ENCODE measurements at regions not wholly inside any gene's neighbourhood (a gene's known extent, or its start where the extent isn't known, plus 50 kb on each side); places are given as distances from the start of the nearest gene placed in this dataset.

DNA sequence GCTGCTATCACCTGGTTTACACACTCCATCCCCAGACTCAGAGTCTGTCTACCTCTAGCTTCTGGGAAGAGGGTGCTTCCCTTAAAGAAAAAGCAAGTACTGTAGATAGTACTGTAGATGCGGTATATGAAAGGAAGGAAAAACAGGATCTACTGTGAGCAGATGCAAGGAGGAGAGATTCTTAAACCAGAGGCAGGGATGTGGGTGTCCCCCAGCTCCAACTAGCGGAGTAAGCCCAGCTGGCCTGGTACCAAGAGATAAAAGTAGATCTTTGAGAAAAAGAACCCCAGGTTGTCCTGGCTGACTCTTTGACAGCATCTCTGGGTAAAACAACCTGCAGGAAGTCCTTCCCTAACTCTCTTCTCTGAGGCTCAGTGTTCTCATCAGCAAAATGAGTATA, 523.7 kb upstream of the PROK2 start:
- TF ChIP-seq, protein P1, sequence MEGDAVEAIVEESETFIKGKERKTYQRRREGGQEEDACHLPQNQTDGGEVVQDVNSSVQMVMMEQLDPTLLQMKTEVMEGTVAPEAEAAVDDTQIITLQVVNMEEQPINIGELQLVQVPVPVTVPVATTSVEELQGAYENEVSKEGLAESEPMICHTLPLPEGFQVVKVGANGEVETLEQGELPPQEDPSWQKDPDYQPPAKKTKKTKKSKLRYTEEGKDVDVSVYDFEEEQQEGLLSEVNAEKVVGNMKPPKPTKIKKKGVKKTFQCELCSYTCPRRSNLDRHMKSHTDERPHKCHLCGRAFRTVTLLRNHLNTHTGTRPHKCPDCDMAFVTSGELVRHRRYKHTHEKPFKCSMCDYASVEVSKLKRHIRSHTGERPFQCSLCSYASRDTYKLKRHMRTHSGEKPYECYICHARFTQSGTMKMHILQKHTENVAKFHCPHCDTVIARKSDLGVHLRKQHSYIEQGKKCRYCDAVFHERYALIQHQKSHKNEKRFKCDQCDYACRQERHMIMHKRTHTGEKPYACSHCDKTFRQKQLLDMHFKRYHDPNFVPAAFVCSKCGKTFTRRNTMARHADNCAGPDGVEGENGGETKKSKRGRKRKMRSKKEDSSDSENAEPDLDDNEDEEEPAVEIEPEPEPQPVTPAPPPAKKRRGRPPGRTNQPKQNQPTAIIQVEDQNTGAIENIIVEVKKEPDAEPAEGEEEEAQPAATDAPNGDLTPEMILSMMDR (IDR thresholded peaks at IDR 0.05; ENCODE audit: control insufficient read depth, insufficient read depth, low read depth, low read length, missing control alignments): no peak
- no peak overlapping the region for H3K4me3 ChIP-seq (ENCODE audit: control insufficient read depth, low read depth, low read length)
- no peak for DNase-seq (ENCODE audit: low read depth)

DNA sequence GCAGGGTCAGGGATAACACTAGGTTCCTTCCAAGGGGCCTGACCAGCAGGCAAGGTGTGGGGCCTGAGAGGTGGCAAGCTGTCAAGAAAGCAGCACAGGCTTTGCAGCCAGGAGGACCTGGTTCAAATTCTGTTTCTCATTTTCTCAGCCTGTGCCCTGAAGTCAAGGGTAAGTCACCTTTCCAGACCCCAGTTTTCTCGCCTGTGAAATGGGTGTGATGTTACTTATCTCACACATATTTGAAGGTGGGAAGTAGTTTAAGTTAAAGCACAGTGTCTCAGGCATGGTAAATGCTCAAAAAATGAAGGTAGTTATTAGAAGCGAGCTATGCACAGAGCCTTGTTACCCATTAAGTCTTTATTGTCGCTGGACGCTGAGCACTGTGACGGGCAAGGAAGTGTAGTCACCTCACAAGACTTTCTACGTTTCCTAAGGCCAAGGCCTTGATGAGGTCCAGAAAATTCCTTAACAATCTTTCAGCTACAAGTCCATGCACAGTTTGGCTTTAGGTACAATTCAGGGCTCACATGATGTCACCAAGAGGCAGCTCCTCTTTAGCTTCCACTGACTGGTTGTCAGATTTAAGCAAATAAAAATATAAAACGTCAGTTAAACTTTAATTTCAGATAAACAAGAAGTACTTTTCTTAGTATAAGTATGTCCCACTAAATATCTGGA, 522.6 kb upstream of the PROK2 start:
- no peak overlapping the region for H3K4me3 ChIP-seq (ENCODE audit: control insufficient read depth, low read depth, low read length)
- TF ChIP-seq, protein P1 (IDR thresholded peaks at IDR 0.05; ENCODE audit: control insufficient read depth, insufficient read depth, low read depth, low read length, missing control alignments): no peak
- DNase-seq (ENCODE audit: low read depth): no peak

DNA sequence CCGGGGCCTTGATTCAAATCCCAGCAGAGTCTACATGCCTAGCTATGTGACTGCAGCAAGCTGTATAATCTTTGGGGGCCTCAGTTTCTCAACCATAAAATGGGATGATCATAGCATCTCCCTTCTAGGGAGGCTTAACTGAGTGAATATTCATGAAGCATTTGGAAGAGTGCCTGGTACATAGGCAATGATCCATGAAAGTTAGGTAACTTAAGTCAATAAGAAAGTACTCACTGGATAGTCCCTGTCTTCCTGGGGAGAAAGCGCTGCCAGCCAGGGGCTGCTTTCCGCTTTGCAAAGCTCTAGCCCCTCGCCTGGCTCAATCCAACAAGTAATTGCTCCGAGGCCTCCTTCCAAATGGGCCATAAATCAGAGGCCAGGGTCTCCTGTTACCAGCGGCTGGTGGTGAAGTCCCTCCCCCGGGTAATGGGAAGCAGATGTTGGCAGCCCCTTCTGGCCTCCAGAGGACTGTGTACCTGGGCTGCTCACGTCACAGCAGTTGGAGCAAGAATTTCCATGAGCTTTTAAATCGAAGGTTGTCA, 521.9 kb upstream of the PROK2 start:
- no peak for DNase-seq (ENCODE audit: low read depth)
- TF ChIP-seq, protein P1 (IDR thresholded peaks at IDR 0.05; ENCODE audit: control insufficient read depth, insufficient read depth, low read depth, low read length, missing control alignments): no peak
- H3K4me3 ChIP-seq (ENCODE audit: control insufficient read depth, low read depth, low read length): no peak overlapping the region

DNA sequence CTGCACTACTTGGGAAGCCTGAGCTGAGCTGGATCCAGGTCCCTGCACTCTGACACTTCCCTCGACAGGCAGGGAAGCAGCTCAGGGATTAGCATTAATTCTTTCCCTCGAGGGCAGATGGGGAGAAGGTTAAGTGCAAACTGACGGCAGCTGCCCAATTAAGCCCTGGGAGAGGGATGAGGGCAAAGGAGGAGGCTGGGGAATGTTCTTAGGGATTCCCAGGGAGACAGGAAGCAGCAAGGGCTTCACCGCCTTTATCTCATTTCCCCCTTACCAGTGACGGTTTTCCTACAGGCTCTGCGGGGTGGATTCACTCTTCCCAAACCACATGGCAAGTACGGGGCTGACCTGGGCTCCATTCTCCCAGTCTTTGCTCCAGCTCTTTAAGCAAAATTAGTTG, 519.0 kb upstream of the PROK2 start:
- H3K4me3 ChIP-seq (ENCODE audit: control insufficient read depth, low read depth, low read length): no peak overlapping the region
- no peak for DNase-seq (ENCODE audit: low read depth)
- TF ChIP-seq, protein P1 (IDR thresholded peaks at IDR 0.05; ENCODE audit: control insufficient read depth, insufficient read depth, low read depth, low read length, missing control alignments): no peak

DNA sequence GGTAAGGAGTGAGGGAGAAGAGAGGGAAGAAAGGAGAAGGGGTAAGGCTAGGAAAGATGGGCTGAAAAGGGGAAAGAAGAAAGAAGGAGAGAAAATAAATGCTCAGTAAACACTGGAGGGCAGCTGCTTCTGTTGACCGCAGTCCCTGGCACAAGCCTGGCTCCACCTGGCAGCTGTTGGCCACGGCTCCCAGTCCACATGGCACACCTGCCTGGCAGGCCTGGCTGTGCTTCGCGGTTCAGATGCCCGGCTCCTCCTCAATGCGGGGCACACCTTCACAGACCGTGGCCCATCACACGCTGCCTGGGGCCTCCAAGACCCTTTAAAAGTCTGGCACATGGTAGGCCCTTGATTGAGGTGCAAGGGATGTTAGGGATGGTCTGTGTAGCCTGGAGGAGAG, 516.8 kb upstream of the PROK2 start:
- no peak for DNase-seq (ENCODE audit: low read depth)
- TF ChIP-seq, protein P1 (IDR thresholded peaks at IDR 0.05; ENCODE audit: control insufficient read depth, insufficient read depth, low read depth, low read length, missing control alignments): no peak
- H3K4me3 ChIP-seq (ENCODE audit: control insufficient read depth, low read depth, low read length): no peak overlapping the region

DNA sequence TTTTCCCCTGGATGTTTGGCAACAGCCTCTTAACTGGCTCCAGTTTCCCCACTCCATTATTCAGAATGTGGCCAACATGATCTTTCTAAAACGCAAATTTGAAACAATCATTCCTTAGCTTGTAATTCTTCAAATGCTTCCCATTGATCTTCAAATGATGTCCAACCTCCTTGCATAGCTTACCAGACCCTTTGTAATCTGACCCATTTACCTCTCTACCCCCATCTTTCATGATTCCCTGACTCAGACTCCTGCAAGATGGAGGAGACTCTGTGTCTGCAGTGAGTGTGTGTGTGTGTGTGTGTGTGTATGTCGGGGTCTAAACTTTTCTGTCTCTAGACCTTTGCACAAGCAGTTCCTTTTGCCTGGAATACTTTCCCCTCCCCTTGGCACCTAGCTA, 515.7 kb upstream of the PROK2 start:
- TF ChIP-seq, protein P1 (IDR thresholded peaks at IDR 0.05; ENCODE audit: control insufficient read depth, insufficient read depth, low read depth, low read length, missing control alignments): no peak
- no peak for DNase-seq (ENCODE audit: low read depth)
- H3K4me3 ChIP-seq (ENCODE audit: control insufficient read depth, low read depth, low read length): no peak overlapping the region

Measured in AG09309 (cell line).